Nucleus accumbens (tissue), 56 donors: ENCODE measurements at regions not wholly inside any gene's neighbourhood (a gene's known extent, or its start where the extent isn't known, plus 50 kb on each side); places are given as distances from the start of the nearest gene placed in this dataset.

Experiments used
- DNase-seq, 56 donors: peaks; one replicate each; lab custom pipeline; 2025; lab: John Stamatoyannopoulos, UW

DNA sequence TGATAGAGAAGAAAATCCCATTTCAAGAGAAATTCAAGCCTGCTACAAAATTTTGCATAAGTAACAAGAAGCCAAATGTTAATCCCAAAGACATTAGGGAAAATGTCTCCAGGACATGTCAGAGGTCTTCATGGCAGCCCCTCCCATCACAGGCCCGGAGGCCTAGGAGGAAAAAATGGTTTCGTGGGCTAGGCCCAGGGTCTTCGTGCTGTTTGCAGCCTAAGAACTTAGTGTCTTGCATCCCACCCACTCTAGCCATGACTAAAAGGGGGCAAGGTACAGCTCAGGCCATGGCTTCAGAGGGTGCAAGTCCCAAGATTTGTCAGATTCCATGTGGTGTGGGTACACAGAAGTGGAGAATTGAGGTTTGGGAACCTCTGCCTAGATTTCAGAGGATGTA is 57.8 kb upstream of the TAPT1 start:
- DNase-seq: no peak

DNA sequence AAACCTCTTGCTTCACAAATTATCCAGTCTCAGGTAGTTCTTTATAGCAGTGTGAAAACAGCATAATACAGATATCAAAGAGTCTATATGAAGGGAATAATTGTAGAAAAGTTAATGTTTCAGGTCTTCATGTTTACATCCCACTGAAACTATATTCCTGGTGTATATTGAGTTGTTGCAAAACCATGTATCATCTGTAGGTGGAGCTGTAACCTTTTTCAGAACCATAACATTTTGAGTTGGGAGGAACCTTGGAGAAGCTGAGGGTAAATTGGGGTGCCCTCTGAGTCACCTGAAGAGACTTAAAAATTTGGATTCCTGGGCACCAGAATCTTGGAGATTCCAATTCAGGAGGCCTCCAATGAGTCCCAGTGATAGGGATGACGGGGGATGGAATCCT is 51.9 kb upstream of the TAPT1 start:
- no peak for DNase-seq
